CD8-positive, alpha-beta memory T cell (primary cell): ENCODE measurements at regions not wholly inside any gene's neighbourhood (a gene's known extent, or its start where the extent isn't known, plus 50 kb on each side); places are given as distances from the start of the nearest gene placed in this dataset.

Experiments
- CTCF ChIA-PET: fragments of 350-600 bp; sonication (Branson Sonifier 250); formaldehyde crosslinking; loops from one replicate; lab custom pipeline; 2021; ENCODE audit warnings: antibody characterized with exemption; lab: Charles Lee
- POLR2A ChIA-PET: fragments of 350-600 bp; sonication (Branson Sonifier 250); formaldehyde crosslinking; loops from one replicate; lab custom pipeline; 2021; ENCODE audit warnings: antibody characterized with exemption; lab: Charles Lee
- DNase-seq, 5 donors: peaks; one replicate each; pipeline versions ENCODE4 v3.0.0 to v3.0.0-alpha.2; 2020 to 2022; ENCODE audit warnings: mixed read lengths in 1 of 5
- H3K27ac ChIP-seq: one replicate; pipeline ENCODE4 v1.7.0; 2013; ENCODE audit warnings: low read depth, mild to moderate bottlenecking, low read length, moderate library complexity
- H3K27me3 ChIP-seq: 2 replicates; pipeline ENCODE4 v1.7.0; 2013; ENCODE audit warnings: low read length, mild to moderate bottlenecking; ENCODE audit not compliant: insufficient read depth, poor library complexity, severe bottlenecking
- H3K36me3 ChIP-seq: 2 replicates; pipeline ENCODE4 v1.7.0; 2013; ENCODE audit warnings: mild to moderate bottlenecking, low read length, moderate library complexity; ENCODE audit not compliant: insufficient read depth
- H3K4me1 ChIP-seq: 2 replicates; pipeline ENCODE4 v1.7.0; 2013; ENCODE audit warnings: mild to moderate bottlenecking, low read length, moderate library complexity; ENCODE audit not compliant: insufficient read depth
- H3K4me3 ChIP-seq: 2 replicates; pipeline ENCODE4 v1.7.0; 2013; ENCODE audit warnings: mild to moderate bottlenecking, low read length
- H3K9me3 ChIP-seq: 2 replicates; pipeline ENCODE4 v1.7.0; 2013; ENCODE audit warnings: mild to moderate bottlenecking, low read length
- H3K27ac Mint-ChIP-seq, 8 donors: one replicate each; pipeline ENCODE4 v1.8.0; 2020 to 2021; ENCODE audit warnings: mixed read lengths in 8 of 8, mild to moderate bottlenecking in 6 of 8, inconsistent platforms in 3 of 8, moderate library complexity in 3 of 8
- H3K27me3 Mint-ChIP-seq, 2 donors: one replicate each; pipeline ENCODE4 v1.8.0; 2020 to 2021; ENCODE audit warnings: mixed read lengths in 2 of 2, mild to moderate bottlenecking in 1 of 2, moderate library complexity in 1 of 2
- H3K36me3 Mint-ChIP-seq, 3 donors: one replicate each; pipeline ENCODE4 v1.8.0; 2020 to 2021; ENCODE audit warnings: mixed read lengths in 3 of 3, inconsistent platforms in 1 of 3, mild to moderate bottlenecking in 1 of 3
- H3K4me1 Mint-ChIP-seq, 3 donors: one replicate each; pipeline ENCODE4 v1.8.0; 2020 to 2021; ENCODE audit warnings: mixed read lengths in 3 of 3, inconsistent platforms in 1 of 3, mild to moderate bottlenecking in 1 of 3
- H3K4me3 Mint-ChIP-seq, 7 donors: one replicate each; pipeline ENCODE4 v1.8.0; 2020 to 2021; ENCODE audit warnings: mixed read lengths in 7 of 7, mild to moderate bottlenecking in 6 of 7, moderate library complexity in 4 of 7, inconsistent platforms in 2 of 7
- H3K9me3 Mint-ChIP-seq, 5 donors: one replicate each; pipeline ENCODE4 v1.8.0; 2020 to 2022; ENCODE audit warnings: mixed read lengths in 5 of 5, mild to moderate bottlenecking in 3 of 5, moderate library complexity in 2 of 5, inconsistent platforms in 1 of 5

- H3K27ac Mint-ChIP-seq = no peak overlapping the region
Measured at GRCh38 chr6:21990577-21990976, 306.3 kb downstream of the PRL start.

DNA sequence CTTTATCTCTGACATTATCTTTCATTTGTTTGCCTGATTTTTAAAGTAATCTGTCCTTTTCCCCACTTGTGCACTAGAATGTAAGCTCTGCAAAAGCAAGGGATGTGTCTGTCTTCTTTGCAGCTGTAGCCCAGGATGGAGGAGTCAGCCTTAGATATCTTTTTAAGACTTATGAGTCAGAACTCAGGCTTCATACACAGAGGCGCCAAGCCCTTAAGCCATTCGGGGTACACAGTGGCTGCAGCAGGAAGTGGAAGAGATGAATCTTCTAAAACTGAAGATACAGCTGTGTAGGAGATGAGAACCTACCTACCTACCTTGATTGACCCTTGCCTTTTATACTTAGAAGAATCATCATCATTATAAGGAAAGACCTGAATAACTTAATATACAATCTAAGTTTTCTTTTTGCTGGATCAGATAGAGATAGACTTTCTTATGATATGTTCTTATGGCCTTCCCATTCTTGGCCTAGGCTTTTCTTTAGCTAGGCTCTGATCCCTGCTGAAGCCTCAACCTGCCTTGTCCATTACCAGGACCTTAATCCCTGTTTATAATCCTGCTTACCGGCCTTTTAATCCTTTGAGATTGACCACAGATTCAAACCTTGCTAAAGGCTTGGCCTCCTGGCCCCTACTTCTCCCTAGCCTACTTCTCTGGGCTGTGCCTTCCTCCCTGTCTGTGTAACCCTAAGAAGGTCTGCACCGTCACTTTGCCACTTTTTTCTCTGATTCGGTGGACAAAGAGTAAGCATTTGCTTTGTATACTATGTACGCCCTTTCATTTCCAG is 304.5 kb downstream of the PRL start:
- Histone ChIP-seq H3K36me3 (no peaks in the 10 kb centered on the region), H3K9me3 (no peaks in the 10 kb centered on the region), H3K27ac (no peak overlapping the region), H3K4me3 (no peak overlapping the region), H3K4me1 (no peaks in the 10 kb centered on the region), H3K27me3 (no peaks in the 10 kb centered on the region)
- Mint-ChIP-seq H3K9me3 (peaks cover 0 to 4% (median 0%) of the 10 kb centered on the region in 5 donors), H3K27me3 (peaks cover 0 to 2% of the 10 kb centered on the region in 2 donors), H3K4me1 (peaks cover 0 to 5% (median 0%) of the 10 kb centered on the region in 3 donors), H3K36me3 (no peaks in the 10 kb centered on the region), H3K27ac (no peak overlapping the region), H3K4me3 (no peak overlapping the region)
- DNase-seq = no peak
- ChIA-PET POLR2A (no interaction called here), CTCF (interaction anchor here (1.4 kb wide), 1 partner anchor 11 kb away, joined by 4 read pairs; no protein-coding TSS in a partner anchor)

More at GRCh38 chr6:21990577-21990976, 306.3 kb downstream of the PRL start:
- Histone ChIP-seq H3K27ac (no peak overlapping the region), H3K4me1 (no peaks in the 10 kb centered on the region), H3K27me3 (no peaks in the 10 kb centered on the region), H3K4me3 (no peak overlapping the region), H3K36me3 (no peaks in the 10 kb centered on the region), H3K9me3 (no peaks in the 10 kb centered on the region)
- no peak overlapping the region for H3K4me3 Mint-ChIP-seq
- POLR2A ChIA-PET = no interaction called here
- CTCF ChIA-PET = no interaction called here
- H3K36me3 Mint-ChIP-seq = no peaks in the 10 kb centered on the region
- DNase-seq = no peak
- peaks cover 0 to 2% of the 10 kb centered on the region in 2 donors for H3K27me3 Mint-ChIP-seq
- H3K4me1 Mint-ChIP-seq = peaks cover 0 to 9% (median 0%) of the 10 kb centered on the region in 3 donors
- peaks cover 0 to 10% (median 0%) of the 10 kb centered on the region in 5 donors for H3K9me3 Mint-ChIP-seq

DNA sequence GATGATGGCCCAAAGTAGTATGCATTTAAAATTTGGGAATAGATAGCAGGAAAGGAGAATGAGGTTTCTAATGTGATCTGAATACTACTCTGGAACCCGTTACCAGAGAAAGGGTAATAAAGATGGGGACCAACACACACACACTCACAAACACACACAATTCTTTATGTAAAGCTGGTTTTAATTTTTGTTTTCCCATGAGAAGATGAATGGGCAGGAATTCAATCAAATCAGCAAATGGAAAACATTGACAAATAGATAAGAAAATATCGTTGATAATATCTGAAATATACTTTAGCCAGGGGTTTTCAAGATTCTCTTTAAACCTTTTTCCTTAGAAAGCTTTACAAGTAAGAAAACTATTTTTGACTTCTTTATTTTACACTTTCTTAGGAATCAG is 303.0 kb downstream of the PRL start:
- ChIA-PET CTCF (no interaction called here), POLR2A (no interaction called here)
- Mint-ChIP-seq H3K36me3 (no peaks in the 10 kb centered on the region), H3K27ac (no peak overlapping the region), H3K4me1 (no peaks in the 10 kb centered on the region), H3K4me3 (no peak overlapping the region), H3K27me3 (peaks cover 0 to 2% of the 10 kb centered on the region in 2 donors), H3K9me3 (peaks cover 0 to 4% (median 0%) of the 10 kb centered on the region in 5 donors)
- Histone ChIP-seq H3K9me3 (no peaks in the 10 kb centered on the region), H3K27me3 (no peaks in the 10 kb centered on the region), H3K4me3 (no peak overlapping the region), H3K36me3 (no peaks in the 10 kb centered on the region), H3K27ac (no peak overlapping the region), H3K4me1 (no peaks in the 10 kb centered on the region)
- DNase-seq = no peak

DNA sequence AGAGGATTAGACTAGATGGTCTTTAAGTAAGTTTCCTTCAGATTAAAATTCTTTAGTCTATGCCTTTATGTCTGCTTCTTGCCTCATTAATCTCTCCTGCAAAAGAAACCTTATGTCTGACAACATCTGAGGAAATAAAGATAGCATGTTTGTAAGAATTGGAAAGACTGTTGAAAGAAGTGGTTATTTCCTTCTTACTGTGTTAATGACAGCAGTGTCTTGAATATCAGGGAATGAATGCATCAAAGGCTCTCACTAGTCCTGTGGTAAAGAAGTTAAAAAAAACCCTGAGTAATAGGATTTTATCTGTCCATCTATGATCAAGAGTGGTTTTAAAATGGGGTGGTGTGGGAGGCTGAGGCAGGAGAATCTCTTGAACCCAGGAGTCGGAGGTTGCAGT is 302.0 kb downstream of the PRL start:
- ChIA-PET POLR2A (no interaction called here), CTCF (no interaction called here)
- Histone ChIP-seq H3K9me3 (no peaks in the 10 kb centered on the region), H3K36me3 (no peaks in the 10 kb centered on the region), H3K4me1 (no peaks in the 10 kb centered on the region), H3K27me3 (no peaks in the 10 kb centered on the region), H3K27ac (no peak overlapping the region), H3K4me3 (no peak overlapping the region)
- Mint-ChIP-seq H3K9me3 (peaks cover 0 to 4% (median 0%) of the 10 kb centered on the region in 5 donors), H3K36me3 (no peaks in the 10 kb centered on the region), H3K4me1 (no peaks in the 10 kb centered on the region), H3K4me3 (no peak overlapping the region), H3K27ac (no peak overlapping the region), H3K27me3 (peaks cover 0 to 2% of the 10 kb centered on the region in 2 donors)
- DNase-seq = no peak

DNA sequence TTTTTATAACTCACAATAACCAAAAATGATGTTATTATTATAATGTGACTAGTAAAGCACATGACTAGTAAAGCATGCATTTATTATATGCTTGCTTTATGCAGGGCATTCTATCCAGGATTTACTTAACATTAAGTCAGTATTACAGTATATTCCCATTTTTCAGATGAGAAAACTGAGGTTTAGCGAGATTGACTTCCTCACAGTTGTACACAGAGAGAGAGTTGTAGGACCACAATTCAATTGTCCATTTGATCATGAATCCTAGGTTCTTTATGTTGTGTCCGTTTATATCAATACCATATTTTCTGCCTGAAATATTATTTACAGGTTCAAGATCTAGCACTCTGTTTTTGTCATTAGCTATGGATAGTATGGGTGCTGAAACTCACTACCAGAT is 301.5 kb downstream of the PRL start:
- Histone ChIP-seq H3K4me3 (no peak overlapping the region), H3K9me3 (no peaks in the 10 kb centered on the region), H3K4me1 (no peaks in the 10 kb centered on the region), H3K36me3 (no peaks in the 10 kb centered on the region), H3K27ac (no peak overlapping the region), H3K27me3 (no peaks in the 10 kb centered on the region)
- H3K36me3 Mint-ChIP-seq = no peaks in the 10 kb centered on the region
- ChIA-PET CTCF (no interaction called here), POLR2A (no interaction called here)
- no peaks in the 10 kb centered on the region for H3K4me1 Mint-ChIP-seq
- no peak for DNase-seq
- peaks cover 0 to 2% of the 10 kb centered on the region in 2 donors for H3K27me3 Mint-ChIP-seq
- H3K9me3 Mint-ChIP-seq = peaks cover 0 to 4% (median 0%) of the 10 kb centered on the region in 5 donors
- no peak overlapping the region for H3K27ac Mint-ChIP-seq
- no peak overlapping the region for H3K4me3 Mint-ChIP-seq

GRCh38 chr6:21996425-21997118 is 300.3 kb downstream of the PRL start:
- Histone ChIP-seq H3K36me3 (no peaks in the 10 kb centered on the region), H3K9me3 (no peaks in the 10 kb centered on the region), H3K4me1 (no peaks in the 10 kb centered on the region), H3K4me3 (no peak overlapping the region), H3K27me3 (no peaks in the 10 kb centered on the region), H3K27ac (no peak overlapping the region)
- CTCF ChIA-PET = no interaction called here
- Mint-ChIP-seq H3K4me3 (no peak overlapping the region), H3K27me3 (peaks cover 0 to 2% of the 10 kb centered on the region in 2 donors), H3K27ac (no peak overlapping the region), H3K36me3 (no peaks in the 10 kb centered on the region), H3K4me1 (no peaks in the 10 kb centered on the region), H3K9me3 (peaks cover 0 to 4% (median 0%) of the 10 kb centered on the region in 5 donors)
- DNase-seq = no peak
- POLR2A ChIA-PET = no interaction called here

- H3K4me3 Mint-ChIP-seq = no peak overlapping the region
- no peak overlapping the region for H3K27ac Mint-ChIP-seq
- H3K27me3 Mint-ChIP-seq = peaks cover 0 to 2% of the 10 kb centered on the region in 2 donors
- Histone ChIP-seq H3K4me3 (no peak overlapping the region), H3K27ac (no peak overlapping the region), H3K9me3 (no peaks in the 10 kb centered on the region), H3K36me3 (no peaks in the 10 kb centered on the region), H3K4me1 (no peaks in the 10 kb centered on the region), H3K27me3 (no peaks in the 10 kb centered on the region)
- H3K9me3 Mint-ChIP-seq = peaks cover 0 to 4% (median 0%) of the 10 kb centered on the region in 5 donors
- CTCF ChIA-PET = no interaction called here
- no peaks in the 10 kb centered on the region for H3K4me1 Mint-ChIP-seq
- H3K36me3 Mint-ChIP-seq = no peaks in the 10 kb centered on the region
- POLR2A ChIA-PET = no interaction called here
- DNase-seq = no peak
Measured at GRCh38 chr6:21997119-21998037, 299.5 kb downstream of the PRL start.
